ENCODE measurements at regions not wholly inside any gene's neighbourhood (a gene's known extent, or its start where the extent isn't known, plus 50 kb on each side); places are given as distances from the start of the nearest gene placed in this dataset.
A peak's percentile ranks its signal among the peaks of the same experiment; 100 is the strongest.

GRCh38 chr14:101025696-101026095 lies 122.2 kb upstream of the RTL1 start:
- DNase-seq, result no peak
- no peak for ATAC-seq

- ATAC-seq (no peak), DNase-seq (no peak)
These were observed 122.8 kb upstream of the RTL1 start for GRCh38 chr14:101026341-101026740.

- no peak for ATAC-seq
- no peak for DNase-seq
These were observed 123.8 kb upstream of the RTL1 start for GRCh38 chr14:101027291-101027690.

- ATAC-seq, result no peak
- DNase-seq, result no peak
These were observed 124.4 kb upstream of the RTL1 start for GRCh38 chr14:101027966-101028365.

GRCh38 chr14:101028971-101029667 lies 125.6 kb upstream of the RTL1 start:
- DNase-seq (no peak), ATAC-seq (no peak)

- ATAC-seq (no peak), DNase-seq (no peak)
These were observed 126.3 kb upstream of the RTL1 start for GRCh38 chr14:101029668-101030290.

GRCh38 chr14:101030586-101030985 lies 127.1 kb upstream of the RTL1 start:
- ATAC-seq, result no peak

GRCh38 chr14:101031186-101031585 lies 127.7 kb upstream of the RTL1 start:
- DNase-seq (no peak), ATAC-seq (no peak)

More at GRCh38 chr14:101030586-101030985, 127.1 kb upstream of the RTL1 start:
- DNase-seq, result no peak

- no peak for DNase-seq
- ATAC-seq, result no peak
These were observed 128.2 kb upstream of the RTL1 start for GRCh38 chr14:101031721-101032120.

GRCh38 chr14:101032433-101032832 lies 128.9 kb upstream of the RTL1 start:
- ATAC-seq (no peak), DNase-seq (no peak)

- no peak for DNase-seq
- ATAC-seq, result no peak
These were observed 129.5 kb upstream of the RTL1 start for GRCh38 chr14:101033006-101033405.

- DNase-seq, result no peak
- ATAC-seq, result no peak
These were observed 130.1 kb upstream of the RTL1 start for GRCh38 chr14:101033446-101034165.

- no peak for DNase-seq
- ATAC-seq, result no peak
These were observed 131.5 kb upstream of the RTL1 start for GRCh38 chr14:101034986-101035385.

GRCh38 chr14:101035466-101036225 lies 132.1 kb upstream of the RTL1 start:
- no peak for ATAC-seq
- no peak for DNase-seq

GRCh38 chr14:101037021-101037817 lies 133.7 kb upstream of the RTL1 start:
- ATAC-seq (peak; percentile 6), DNase-seq (no peak)

GRCh38 chr14:101039031-101039754 lies 135.7 kb upstream of the RTL1 start:
- no peak for DNase-seq
- no peak for ATAC-seq

- DNase-seq (no peak), ATAC-seq (no peak)
These were observed 136.2 kb upstream of the RTL1 start for GRCh38 chr14:101039755-101040138.

- ATAC-seq (no peak), DNase-seq (no peak)
These were observed 137.3 kb upstream of the RTL1 start for GRCh38 chr14:101040538-101041442.

GRCh38 chr14:101043891-101044290 lies 140.4 kb upstream of the RTL1 start:
- ATAC-seq, result no peak

GRCh38 chr14:101044741-101045140 lies 141.2 kb upstream of the RTL1 start:
- ATAC-seq, result no peak
- DNase-seq, result no peak

More at GRCh38 chr14:101043891-101044290, 140.4 kb upstream of the RTL1 start:
- DNase-seq, result no peak
